GM18505 (cell line): ENCODE measurements at regions not wholly inside any gene's neighbourhood (a gene's known extent, or its start where the extent isn't known, plus 50 kb on each side); places are given as distances from the start of the nearest gene placed in this dataset.
"Not testable (repeated sequence)": the region's sequence is repeated elsewhere in the genome, so short reads cannot be mapped to it uniquely, and the experiment has no call there.

Source experiments
- ATAC-seq: cut with Tn5 transposase; IDR thresholded peaks from one replicate; pipeline ENCODE4 v1.9.1; 2021; ENCODE audit not compliant: unreplicated experiment
- POLR2A ChIP-seq: IDR thresholded peaks from 4 replicates; pipeline ENCODE4 v1.6.1; 2011; ENCODE audit warnings: borderline replicate concordance; ENCODE audit not compliant: insufficient read depth, insufficient read length; ENCODE audit errors: extremely low read depth

DNA sequence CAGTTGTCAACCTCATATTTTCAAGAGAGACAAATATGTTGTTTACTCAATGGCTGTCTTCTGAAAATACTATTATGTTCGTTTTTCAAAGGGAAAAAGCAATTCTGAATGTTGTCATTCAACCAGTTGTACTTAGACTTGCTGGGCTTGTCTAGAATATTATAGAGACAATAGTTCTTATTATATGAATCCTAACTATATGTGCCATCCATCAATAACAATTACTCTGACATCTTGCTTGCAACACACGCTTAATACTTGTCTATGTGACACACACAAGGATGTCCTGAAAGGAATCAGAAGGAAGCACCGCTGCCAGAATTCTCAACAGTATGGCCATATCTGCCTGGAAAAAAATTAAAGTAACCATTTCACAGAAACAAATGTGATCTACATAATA, 283.3 kb upstream of the NRSN1 start:
- no peak for ATAC-seq
- no peak for TF ChIP-seq POLR2A

GRCh38 chr6:23851522-23851921, 274.5 kb upstream of the NRSN1 start:
- ATAC-seq, result no peak
- TF ChIP-seq POLR2A, result no peak

- not testable (repeated sequence) for ATAC-seq
These were observed 272.4 kb upstream of the NRSN1 start for GRCh38 chr6:23853566-23854133.

- ATAC-seq, result not testable (repeated sequence)
These were observed 271.9 kb upstream of the NRSN1 start for GRCh38 chr6:23854154-23854553.

DNA sequence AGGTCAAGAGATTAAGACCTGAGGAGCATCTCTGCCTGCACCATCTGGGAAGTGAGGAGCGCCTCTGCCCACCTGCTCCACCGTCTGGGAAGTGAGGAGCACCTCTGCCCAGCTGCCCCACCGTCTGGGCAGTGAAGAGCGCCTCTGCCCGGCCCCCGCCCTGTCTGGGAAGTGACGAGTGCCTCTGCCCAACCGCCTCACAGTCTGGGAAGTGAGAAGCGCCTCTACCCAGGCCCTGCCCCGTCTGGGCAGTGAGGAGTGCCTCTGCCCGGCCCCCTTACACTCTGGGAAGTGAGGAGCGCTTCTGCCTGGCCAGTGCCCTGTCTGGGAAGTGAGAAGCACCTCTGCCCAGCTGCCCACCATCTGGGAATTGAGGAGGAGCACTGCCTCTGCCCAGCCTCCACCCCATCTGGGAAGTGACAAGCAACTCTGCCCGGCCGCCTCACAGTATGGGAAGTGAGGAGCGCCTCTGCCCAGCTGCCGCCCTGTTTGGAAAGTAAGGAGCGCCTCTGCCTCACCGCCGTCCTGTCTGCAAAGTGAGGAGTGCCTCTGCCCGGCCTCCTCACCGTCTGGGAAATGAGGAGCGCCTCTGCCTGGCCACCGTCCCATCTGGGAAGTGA, 270.4 kb upstream of the NRSN1 start:
- no peak for TF ChIP-seq POLR2A
- ATAC-seq, result no peak

GRCh38 chr6:23870496-23870895, 255.5 kb upstream of the NRSN1 start:
- ATAC-seq, result no peak

DNA sequence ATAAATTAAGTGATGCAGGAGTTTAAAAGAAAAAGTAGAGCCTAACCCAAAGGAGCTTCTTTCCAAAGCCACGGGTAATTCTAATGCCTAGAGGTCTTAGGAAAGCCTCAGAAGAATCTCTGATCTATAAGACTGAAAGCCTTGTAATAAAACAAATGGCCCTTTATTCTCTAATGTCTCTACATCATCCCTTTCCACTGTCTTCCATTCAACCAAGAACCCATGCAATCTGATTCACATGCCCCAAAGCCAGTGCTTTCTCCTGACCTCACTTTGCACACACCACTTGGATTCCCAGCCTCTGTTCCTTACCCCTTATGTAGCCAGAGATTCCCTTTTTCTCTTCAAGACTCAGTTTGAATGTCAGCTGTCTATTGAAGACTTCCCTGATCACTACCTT, 252.9 kb upstream of the NRSN1 start:
- no peak for TF ChIP-seq POLR2A
- no peak for ATAC-seq

More at GRCh38 chr6:23870496-23870895, 255.5 kb upstream of the NRSN1 start:
- no peak for TF ChIP-seq POLR2A

DNA sequence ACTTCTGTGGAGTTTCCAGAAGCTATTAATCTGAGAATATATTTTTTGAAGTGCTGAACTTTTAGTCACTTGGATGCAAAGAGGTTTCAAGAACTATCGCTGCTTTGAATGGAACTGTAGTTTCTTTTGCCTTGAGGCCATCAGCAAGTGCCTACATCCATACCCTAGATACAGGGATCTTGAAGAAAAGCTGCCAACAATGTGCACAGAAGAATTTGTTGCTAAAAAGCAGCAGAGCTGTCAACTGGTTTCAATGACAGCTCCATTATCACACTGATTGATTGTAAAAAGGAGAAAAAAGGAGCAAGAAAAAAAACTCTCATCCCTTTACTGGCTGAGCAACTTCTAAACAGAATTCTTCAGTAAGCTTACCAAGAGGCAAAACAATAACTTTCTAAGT, 251.0 kb upstream of the NRSN1 start:
- no peak for ATAC-seq
- no peak for TF ChIP-seq POLR2A

- ATAC-seq, result no peak
- TF ChIP-seq POLR2A, result no peak
These were observed 246.2 kb upstream of the NRSN1 start for GRCh38 chr6:23879816-23880215.

DNA sequence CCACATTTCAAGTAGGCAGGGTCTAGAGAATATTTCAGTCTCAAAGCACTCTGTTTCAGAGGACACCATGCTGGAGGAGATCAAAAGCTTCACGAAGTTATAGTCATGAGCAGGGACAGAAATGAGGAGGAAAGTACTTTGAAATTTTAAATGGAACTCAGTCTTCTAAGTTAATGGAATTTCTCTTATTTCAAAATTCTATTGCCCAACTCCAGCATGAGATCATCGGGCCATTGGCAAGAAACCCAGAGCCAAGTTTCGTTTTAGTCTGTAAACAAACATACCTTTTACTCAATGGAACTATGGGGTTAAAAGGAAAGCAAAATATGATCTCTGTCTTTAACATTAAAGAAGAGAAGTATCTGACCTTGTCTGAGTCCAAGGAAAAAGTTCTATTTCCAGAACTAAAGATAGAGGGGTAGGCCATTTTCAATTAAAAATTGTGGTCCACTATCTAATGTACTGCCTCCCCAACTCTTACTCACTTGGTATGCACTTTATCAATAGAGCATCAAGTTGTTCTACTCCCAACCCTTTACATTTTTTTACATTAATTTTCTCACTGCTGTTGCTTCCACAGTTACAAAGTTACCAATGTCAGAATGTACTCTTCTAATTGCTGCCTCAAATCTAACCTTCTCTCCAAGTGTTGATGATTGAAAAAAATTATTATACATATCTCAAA, 235.3 kb upstream of the NRSN1 start:
- no peak for TF ChIP-seq POLR2A
- no peak for ATAC-seq

- TF ChIP-seq POLR2A, result no peak
- ATAC-seq, result no peak
These were observed 220.7 kb upstream of the NRSN1 start for GRCh38 chr6:23905133-23905815.

- no peak for ATAC-seq
- no peak for TF ChIP-seq POLR2A
These were observed 215.6 kb upstream of the NRSN1 start for GRCh38 chr6:23910420-23910819.

DNA sequence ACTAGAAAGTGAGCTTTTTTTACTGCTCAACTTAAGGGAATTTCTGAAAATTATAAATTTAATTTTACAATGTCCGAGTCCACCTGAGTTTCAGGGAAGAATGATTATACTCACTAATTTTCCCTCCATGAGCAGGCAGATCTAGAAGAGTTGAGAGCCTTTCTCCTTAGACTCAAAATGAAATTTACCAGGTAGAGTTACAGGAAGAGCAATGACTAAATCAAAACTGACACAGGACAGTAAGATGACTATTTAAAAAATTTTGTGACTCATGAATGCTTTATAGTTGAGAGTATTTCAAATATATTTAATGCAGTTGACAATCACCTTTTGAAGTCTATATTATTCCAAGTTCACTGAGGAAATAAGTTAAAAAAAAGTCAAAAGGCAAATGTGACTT, 198.1 kb upstream of the NRSN1 start:
- TF ChIP-seq POLR2A, result no peak
- ATAC-seq, result no peak

DNA sequence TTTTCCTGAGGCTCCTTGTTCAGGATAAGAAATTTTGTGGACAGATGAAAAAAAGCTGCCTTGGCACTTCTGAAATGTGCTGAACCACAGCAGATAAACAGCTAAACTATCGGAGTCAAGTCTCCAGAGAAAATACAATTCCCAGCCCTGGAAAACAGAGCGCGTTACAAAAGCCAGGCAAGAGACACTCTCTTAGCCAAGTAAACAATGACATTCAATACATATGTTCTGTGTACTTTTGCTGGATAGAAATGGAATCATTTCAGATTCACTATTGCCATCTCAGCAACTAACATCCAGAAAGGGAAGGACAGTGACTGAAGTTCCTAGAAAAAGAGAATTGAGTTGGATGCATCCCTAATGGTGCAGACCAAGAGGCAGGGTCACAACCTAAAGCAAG, 196.8 kb upstream of the NRSN1 start:
- TF ChIP-seq POLR2A, result no peak
- ATAC-seq, result no peak
